Ishikawa (cell line): ENCODE measurements at regions not wholly inside any gene's neighbourhood (a gene's known extent, or its start where the extent isn't known, plus 50 kb on each side); places are given as distances from the start of the nearest gene placed in this dataset.

Source experiments
- CREB1 ChIP-seq: IDR thresholded peaks from 2 replicates; pipeline ENCODE4 v1.6.1; 2012; ENCODE audit warnings: low read depth
- EP300 ChIP-seq: IDR thresholded peaks from 2 replicates; pipeline ENCODE4 v1.6.1; 2012; ENCODE audit warnings: borderline replicate concordance
- FOXM1 ChIP-seq: IDR thresholded peaks from 2 replicates; pipeline ENCODE4 v1.6.1; 2012; ENCODE audit warnings: low read depth, borderline replicate concordance
- NFIC ChIP-seq: IDR thresholded peaks from 2 replicates; pipeline ENCODE4 v1.6.1; 2012
- TAF1 ChIP-seq: IDR thresholded peaks from 2 replicates; pipeline ENCODE4 v1.6.1; 2012; ENCODE audit warnings: low read depth, mild to moderate bottlenecking
- YY1 ChIP-seq: IDR thresholded peaks from 2 replicates; pipeline ENCODE4 v1.6.1; 2012; ENCODE audit warnings: low read depth
- TF ChIP-seq, protein P1 (sequence below): IDR thresholded peaks from 2 replicates; pipeline ENCODE4 v1.6.1; 2012
- TF ChIP-seq, protein P2 (sequence below): IDR thresholded peaks from 2 replicates; pipeline ENCODE4 v1.6.1; 2012; ENCODE audit warnings: low read depth, mild to moderate bottlenecking

DNA sequence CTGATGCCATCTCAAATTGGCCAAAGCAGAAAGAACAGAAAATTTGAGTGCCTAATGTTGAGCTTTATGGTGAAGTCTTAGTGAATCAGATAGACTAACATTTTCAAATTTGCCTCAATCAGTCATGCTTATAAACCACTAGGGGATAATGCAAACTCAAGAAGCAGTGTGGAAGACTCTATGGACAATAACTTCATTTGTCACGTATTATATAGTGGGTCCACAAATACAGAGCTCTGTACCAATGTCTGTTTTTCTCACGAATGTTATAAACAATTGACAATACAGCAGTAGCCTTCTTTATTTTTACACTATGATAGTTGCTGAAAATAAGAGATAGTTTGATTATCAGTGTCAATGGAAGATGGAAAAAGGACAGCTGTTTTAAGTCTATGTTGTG lies 190.8 kb upstream of the SLC8A1 start:
- no peak for TF ChIP-seq TAF1
- no peak for TF ChIP-seq EP300
- no peak for TF ChIP-seq FOXM1
- no peak for TF ChIP-seq NFIC
- no peak for TF ChIP-seq YY1
- no peak for TF ChIP-seq CREB1
- TF ChIP-seq, protein P1, sequence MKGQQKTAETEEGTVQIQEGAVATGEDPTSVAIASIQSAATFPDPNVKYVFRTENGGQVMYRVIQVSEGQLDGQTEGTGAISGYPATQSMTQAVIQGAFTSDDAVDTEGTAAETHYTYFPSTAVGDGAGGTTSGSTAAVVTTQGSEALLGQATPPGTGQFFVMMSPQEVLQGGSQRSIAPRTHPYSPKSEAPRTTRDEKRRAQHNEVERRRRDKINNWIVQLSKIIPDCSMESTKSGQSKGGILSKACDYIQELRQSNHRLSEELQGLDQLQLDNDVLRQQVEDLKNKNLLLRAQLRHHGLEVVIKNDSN = no peak
- TF ChIP-seq, protein P2, sequence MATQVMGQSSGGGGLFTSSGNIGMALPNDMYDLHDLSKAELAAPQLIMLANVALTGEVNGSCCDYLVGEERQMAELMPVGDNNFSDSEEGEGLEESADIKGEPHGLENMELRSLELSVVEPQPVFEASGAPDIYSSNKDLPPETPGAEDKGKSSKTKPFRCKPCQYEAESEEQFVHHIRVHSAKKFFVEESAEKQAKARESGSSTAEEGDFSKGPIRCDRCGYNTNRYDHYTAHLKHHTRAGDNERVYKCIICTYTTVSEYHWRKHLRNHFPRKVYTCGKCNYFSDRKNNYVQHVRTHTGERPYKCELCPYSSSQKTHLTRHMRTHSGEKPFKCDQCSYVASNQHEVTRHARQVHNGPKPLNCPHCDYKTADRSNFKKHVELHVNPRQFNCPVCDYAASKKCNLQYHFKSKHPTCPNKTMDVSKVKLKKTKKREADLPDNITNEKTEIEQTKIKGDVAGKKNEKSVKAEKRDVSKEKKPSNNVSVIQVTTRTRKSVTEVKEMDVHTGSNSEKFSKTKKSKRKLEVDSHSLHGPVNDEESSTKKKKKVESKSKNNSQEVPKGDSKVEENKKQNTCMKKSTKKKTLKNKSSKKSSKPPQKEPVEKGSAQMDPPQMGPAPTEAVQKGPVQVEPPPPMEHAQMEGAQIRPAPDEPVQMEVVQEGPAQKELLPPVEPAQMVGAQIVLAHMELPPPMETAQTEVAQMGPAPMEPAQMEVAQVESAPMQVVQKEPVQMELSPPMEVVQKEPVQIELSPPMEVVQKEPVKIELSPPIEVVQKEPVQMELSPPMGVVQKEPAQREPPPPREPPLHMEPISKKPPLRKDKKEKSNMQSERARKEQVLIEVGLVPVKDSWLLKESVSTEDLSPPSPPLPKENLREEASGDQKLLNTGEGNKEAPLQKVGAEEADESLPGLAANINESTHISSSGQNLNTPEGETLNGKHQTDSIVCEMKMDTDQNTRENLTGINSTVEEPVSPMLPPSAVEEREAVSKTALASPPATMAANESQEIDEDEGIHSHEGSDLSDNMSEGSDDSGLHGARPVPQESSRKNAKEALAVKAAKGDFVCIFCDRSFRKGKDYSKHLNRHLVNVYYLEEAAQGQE = no peak
